Activated CD4-positive, alpha-beta T cell treated with anti-CD3 and anti-CD28 coated beads, Interleukin-10, Interleukin-2, amounts not matched to agents 100 ng/mL and 50 ng/mL, durations not matched to agents 16 hours and 8 hours (primary cell): ENCODE measurements at regions not wholly inside any gene's neighbourhood (a gene's known extent, or its start where the extent isn't known, plus 50 kb on each side); places are given as distances from the start of the nearest gene placed in this dataset.

ENCODE experiments used
- DNase-seq: peaks from one replicate; pipeline ENCODE4 v3.0.0-alpha.2; 2020

- no peak for DNase-seq
Measured at GRCh38 chr10:20995123-20995987, 98.2 kb upstream of the NEBL start.

- no peak for DNase-seq
Measured at GRCh38 chr10:20993830-20994527, 96.9 kb upstream of the NEBL start.

GRCh38 chr10:20993389-20993788, 96.3 kb upstream of the NEBL start:
- no peak for DNase-seq

- no peak for DNase-seq
Measured at GRCh38 chr10:20991526-20991925, 94.4 kb upstream of the NEBL start.

- DNase-seq: no peak
Measured at GRCh38 chr10:20990604-20991003, 93.5 kb upstream of the NEBL start.

GRCh38 chr10:20988357-20988983, 91.4 kb upstream of the NEBL start:
- no peak for DNase-seq

- DNase-seq: no peak
Measured at GRCh38 chr10:20986049-20986448, 88.9 kb upstream of the NEBL start.

- DNase-seq: no peak
Measured at GRCh38 chr10:20984662-20985061, 87.6 kb upstream of the NEBL start.

- no peak for DNase-seq
Measured at GRCh38 chr10:20981419-20981953, 84.4 kb upstream of the NEBL start.

- no peak for DNase-seq
Measured at GRCh38 chr10:20978617-20979016, 81.5 kb upstream of the NEBL start.

- DNase-seq: no peak
Measured at GRCh38 chr10:20977300-20977699, 80.2 kb upstream of the NEBL start.

- no peak for DNase-seq
Measured at GRCh38 chr10:20976891-20977290, 79.8 kb upstream of the NEBL start.

- DNase-seq: no peak
Measured at GRCh38 chr10:20976390-20976789, 79.3 kb upstream of the NEBL start.

- DNase-seq: no peak
Measured at GRCh38 chr10:20975236-20975635, 78.1 kb upstream of the NEBL start.

- no peak for DNase-seq
Measured at GRCh38 chr10:20972925-20973324, 75.8 kb upstream of the NEBL start.

- no peak for DNase-seq
Measured at GRCh38 chr10:20971901-20972300, 74.8 kb upstream of the NEBL start.

- no peak for DNase-seq
Measured at GRCh38 chr10:20970708-20971107, 73.6 kb upstream of the NEBL start.

GRCh38 chr10:20970044-20970443, 72.9 kb upstream of the NEBL start:
- no peak for DNase-seq

GRCh38 chr10:20966426-20966825, 69.3 kb upstream of the NEBL start:
- DNase-seq: no peak

- no peak for DNase-seq
Measured at GRCh38 chr10:20963721-20964595, 66.8 kb upstream of the NEBL start.

- DNase-seq: no peak
Measured at GRCh38 chr10:20963056-20963455, 65.9 kb upstream of the NEBL start.

GRCh38 chr10:20962165-20962564, 65.1 kb upstream of the NEBL start:
- no peak for DNase-seq

- DNase-seq: no peak
Measured at GRCh38 chr10:20959242-20959641, 62.1 kb upstream of the NEBL start.
